Tibial artery (tissue), 4 donors: ENCODE measurements at regions not wholly inside any gene's neighbourhood (a gene's known extent, or its start where the extent isn't known, plus 50 kb on each side); places are given as distances from the start of the nearest gene placed in this dataset.
"Not testable (repeated sequence)": the region's sequence is repeated elsewhere in the genome, so short reads cannot be mapped to it uniquely, and the experiment has no call there.

ENCODE experiments used
- DNase-seq, 2 donors: peaks; one replicate each; pipeline ENCODE4 v3.0.0-alpha.2; 2019
- H3K27ac ChIP-seq, 2 donors: fragments of 200-600 bp; sonication (generic) in 1 of 2; 1 replicate in 1 of 2; 2 replicates in 1 of 2; pipeline ENCODE4 v1.5.1; 2018 to 2019; ENCODE audit warnings: mild to moderate bottlenecking in 1 of 2
- H3K27me3 ChIP-seq, 2 donors: fragments of 200-600 bp; sonication (generic) in 1 of 2; one replicate each; pipeline versions ENCODE4 v1.5.1 to v1.6.0; 2016 to 2019
- H3K36me3 ChIP-seq, 3 donors: fragments of 200-600 bp; sonication (generic) in 2 of 3; one replicate each; pipeline ENCODE4 v1.5.1; 2016 to 2019; ENCODE audit warnings: mild to moderate bottlenecking in 2 of 3
- H3K4me1 ChIP-seq, 4 donors: fragments of 200-600 bp; sonication (generic) in 2 of 4; 1 replicate in 3 of 4; 2 replicates in 1 of 4; pipeline ENCODE4 v1.5.1; 2016 to 2019
- H3K4me3 ChIP-seq, 2 donors: fragments of 200-600 bp; sonication (generic) in 1 of 2; 1 replicate in 1 of 2; 2 replicates in 1 of 2; pipeline ENCODE4 v1.5.1; 2018 to 2019; ENCODE audit warnings: mild to moderate bottlenecking in 2 of 2
- H3K9me3 ChIP-seq, 3 donors: fragments of 200-600 bp; sonication (generic) in 1 of 3; one replicate each; pipeline ENCODE4 v1.5.1; 2016 to 2019
- intact Hi-C: fragments of 100-400 bp; cut with DNase I; formaldehyde crosslinking; loops from one replicate; pipeline ENCODE4 v1.15.0; 2023; ENCODE audit warnings: low total_unique reads
- TF ChIP-seq, protein P1 (sequence below), 2 experiments: fragments of 200-600 bp in 1 of 2; fragments of 450-650 bp in 1 of 2; IDR thresholded peaks; one replicate each; pipeline ENCODE4 v1.5.1; 2017 to 2019; ENCODE audit warnings: antibody characterized with exemption in 2 of 2, mild to moderate bottlenecking in 1 of 2, moderate library complexity in 1 of 2

DNA sequence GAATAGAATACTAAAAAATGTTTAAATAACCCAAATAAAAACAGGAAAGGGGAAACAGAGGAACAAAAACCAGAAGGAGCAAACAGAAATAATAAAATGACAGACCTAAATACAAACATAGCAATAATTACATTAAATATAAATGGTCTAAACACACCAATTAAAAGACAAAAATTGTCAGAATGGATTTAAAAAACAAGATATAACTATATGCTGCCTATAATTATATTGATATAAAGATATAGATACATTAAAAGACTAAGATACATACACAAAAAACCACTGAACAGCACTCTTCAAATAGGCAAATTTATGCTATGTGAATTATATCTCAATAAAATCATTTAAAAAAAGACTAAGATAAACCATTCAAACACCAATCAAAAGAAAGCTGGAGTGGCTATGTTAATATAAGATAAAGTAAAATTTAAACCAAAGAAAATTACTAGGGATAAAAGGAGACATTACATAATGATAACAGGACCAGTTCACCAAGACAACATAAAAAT is 168.9 kb downstream of the SMAD6 start:
- H3K27me3 ChIP-seq: no peaks in the 10 kb centered on the region
- H3K4me1 ChIP-seq: no peaks in the 10 kb centered on the region
- DNase-seq: no peak
- TF ChIP-seq, protein P1, sequence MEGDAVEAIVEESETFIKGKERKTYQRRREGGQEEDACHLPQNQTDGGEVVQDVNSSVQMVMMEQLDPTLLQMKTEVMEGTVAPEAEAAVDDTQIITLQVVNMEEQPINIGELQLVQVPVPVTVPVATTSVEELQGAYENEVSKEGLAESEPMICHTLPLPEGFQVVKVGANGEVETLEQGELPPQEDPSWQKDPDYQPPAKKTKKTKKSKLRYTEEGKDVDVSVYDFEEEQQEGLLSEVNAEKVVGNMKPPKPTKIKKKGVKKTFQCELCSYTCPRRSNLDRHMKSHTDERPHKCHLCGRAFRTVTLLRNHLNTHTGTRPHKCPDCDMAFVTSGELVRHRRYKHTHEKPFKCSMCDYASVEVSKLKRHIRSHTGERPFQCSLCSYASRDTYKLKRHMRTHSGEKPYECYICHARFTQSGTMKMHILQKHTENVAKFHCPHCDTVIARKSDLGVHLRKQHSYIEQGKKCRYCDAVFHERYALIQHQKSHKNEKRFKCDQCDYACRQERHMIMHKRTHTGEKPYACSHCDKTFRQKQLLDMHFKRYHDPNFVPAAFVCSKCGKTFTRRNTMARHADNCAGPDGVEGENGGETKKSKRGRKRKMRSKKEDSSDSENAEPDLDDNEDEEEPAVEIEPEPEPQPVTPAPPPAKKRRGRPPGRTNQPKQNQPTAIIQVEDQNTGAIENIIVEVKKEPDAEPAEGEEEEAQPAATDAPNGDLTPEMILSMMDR (IDR thresholded peaks at IDR 0.05): no peak
- H3K36me3 ChIP-seq: peaks cover 0 to 5% (median 0%) of the 10 kb centered on the region in 3 donors
- no peak overlapping the region for H3K4me3 ChIP-seq
- H3K27ac ChIP-seq: no peak overlapping the region
- no peaks in the 10 kb centered on the region for H3K9me3 ChIP-seq
- intact Hi-C loops: no loop called here

DNA sequence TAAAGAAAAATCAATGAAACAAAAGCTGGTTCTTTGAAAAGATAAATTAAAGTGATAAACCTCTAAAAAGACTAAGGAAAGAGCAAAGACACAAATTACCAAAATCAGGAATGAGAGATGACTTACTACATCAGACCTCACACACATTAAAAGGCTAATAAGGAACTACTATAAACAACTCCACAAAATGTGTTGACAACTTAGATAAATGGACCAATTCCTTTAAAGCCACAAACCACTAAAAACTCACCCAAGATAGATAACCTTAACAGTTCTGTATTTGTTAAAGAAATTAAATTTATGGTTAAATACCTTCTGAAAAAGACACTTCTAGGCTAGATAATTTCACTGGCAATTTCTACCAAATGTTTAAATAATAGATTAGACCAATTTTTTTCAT is 170.4 kb downstream of the SMAD6 start:
- no peak for DNase-seq
- H3K4me3 ChIP-seq: no peak overlapping the region
- no peaks in the 10 kb centered on the region for H3K4me1 ChIP-seq
- no peaks in the 10 kb centered on the region for H3K36me3 ChIP-seq
- no peaks in the 10 kb centered on the region for H3K9me3 ChIP-seq
- intact Hi-C loops: no loop called here
- no peak overlapping the region for H3K27ac ChIP-seq
- H3K27me3 ChIP-seq: no peaks in the 10 kb centered on the region
- TF ChIP-seq, protein P1 (IDR thresholded peaks at IDR 0.05): no peak

DNA sequence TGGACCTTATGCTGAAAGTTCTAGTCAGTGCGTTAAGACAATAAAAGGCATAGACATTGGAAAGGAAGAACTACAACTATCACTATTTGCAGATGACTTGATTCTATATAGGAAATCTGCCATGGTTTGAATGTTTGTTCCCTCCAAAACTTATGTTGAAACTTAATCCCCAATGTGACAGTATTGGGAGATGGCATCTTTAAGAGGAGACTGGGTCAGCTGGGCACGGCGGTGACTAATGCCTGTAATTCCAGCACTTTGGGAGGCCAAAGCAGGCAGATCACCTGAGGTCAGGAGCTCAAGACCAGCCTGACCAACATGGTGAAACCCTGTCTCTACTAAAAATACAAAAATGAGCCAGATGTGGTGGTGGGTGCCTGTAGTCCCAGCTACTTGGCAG is 171.3 kb downstream of the SMAD6 start:
- H3K4me1 ChIP-seq, H3K27me3 ChIP-seq, H3K9me3 ChIP-seq, H3K27ac ChIP-seq, DNase-seq, H3K4me3 ChIP-seq, H3K36me3 ChIP-seq, intact Hi-C loops: not testable (repeated sequence)

DNA sequence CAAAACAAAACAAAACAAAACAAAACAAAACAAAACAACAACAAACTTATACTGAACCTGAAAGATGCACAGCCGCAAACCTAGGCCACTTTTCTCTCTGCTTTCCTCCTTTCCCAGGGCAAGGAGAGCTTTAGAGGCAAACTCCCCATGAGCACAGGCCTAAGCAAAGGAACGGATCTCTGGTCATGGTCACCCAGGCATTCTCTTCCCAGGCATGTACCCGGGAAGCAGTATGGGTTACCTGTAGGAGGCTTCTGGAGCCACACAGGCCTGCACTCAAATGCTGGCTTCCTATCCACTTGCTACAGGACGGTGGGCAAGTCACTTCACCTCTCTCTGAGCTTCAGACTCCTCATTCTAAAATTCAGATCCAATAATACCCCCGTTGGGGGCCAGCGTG is 171.8 kb downstream of the SMAD6 start:
- TF ChIP-seq, protein P1 (IDR thresholded peaks at IDR 0.05): no peak
- Histone ChIP-seq H3K27ac (no peak overlapping the region), H3K27me3 (no peaks in the 10 kb centered on the region), H3K4me3 (no peak overlapping the region), H3K9me3 (no peaks in the 10 kb centered on the region), H3K4me1 (peaks cover 0 to 10% (median 0%) of the 10 kb centered on the region in 4 donors), H3K36me3 (no peaks in the 10 kb centered on the region)
- intact Hi-C loops: no loop called here
- DNase-seq: no peak

DNA sequence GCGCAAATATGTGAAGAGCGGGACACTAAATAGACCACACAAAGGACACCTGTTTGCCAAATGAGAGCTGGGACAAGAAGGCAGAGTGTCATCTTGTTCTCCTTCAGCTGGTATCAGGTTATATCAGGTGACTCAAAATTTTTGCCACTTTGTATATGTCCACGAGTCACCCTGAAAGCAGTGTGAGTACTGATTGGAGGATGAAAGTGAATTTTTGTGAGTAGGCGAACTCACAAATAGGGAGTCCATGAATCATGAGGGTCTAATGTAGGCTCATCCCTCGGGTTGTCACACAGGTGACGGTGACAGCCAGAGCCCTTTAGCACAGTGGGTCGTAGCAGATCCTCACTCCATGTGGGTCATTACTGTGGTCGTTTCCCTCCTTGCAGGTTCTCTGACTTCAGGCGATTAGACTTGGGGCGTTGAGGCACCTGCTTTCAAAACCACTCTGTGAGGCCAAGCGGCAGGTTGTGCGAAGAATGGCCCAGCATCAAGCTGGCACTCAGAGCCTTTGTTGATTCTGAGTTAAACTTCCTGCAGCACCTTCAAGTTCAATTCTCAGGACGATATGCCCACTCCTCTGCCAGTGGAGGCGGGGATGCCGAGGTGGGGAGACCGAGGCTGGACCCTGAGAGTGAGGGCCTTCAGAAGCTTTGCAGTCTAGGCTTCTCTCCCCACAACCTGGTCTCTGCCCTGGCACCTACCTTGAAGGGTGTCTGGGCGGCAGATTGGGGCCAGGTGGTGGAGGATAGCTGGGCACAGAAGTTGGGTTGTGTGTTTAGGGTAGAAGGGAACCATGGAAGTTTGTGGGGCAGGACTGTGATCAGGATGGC is 173.8 kb downstream of the SMAD6 start:
- intact Hi-C loops: no loop called here
- Histone ChIP-seq H3K4me1 (peaks cover 0 to 15% (median 0%) of the 10 kb centered on the region in 4 donors), H3K9me3 (no peaks in the 10 kb centered on the region), H3K27ac (no peak overlapping the region), H3K4me3 (no peak overlapping the region), H3K36me3 (no peaks in the 10 kb centered on the region), H3K27me3 (no peaks in the 10 kb centered on the region)
- DNase-seq: no peak
- TF ChIP-seq, protein P1 (IDR thresholded peaks at IDR 0.05): no peak

DNA sequence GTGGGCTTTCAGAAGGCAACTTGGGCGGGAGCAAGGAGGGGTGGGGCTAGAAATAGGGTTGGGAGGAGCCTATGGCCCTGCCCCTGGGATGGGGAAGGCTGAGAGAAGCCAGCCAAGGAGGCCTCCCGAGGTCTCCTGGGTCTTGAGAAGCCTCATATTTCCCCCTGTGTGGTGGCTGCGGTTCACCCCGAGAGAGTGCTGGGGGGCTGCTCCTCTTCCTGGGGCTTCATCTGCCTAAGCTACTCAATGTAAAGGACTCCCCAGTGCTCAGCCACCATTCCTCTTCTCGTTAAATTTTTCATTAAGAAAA is 174.3 kb downstream of the SMAD6 start:
- Histone ChIP-seq H3K4me1 (peaks cover 0 to 21% (median 3%) of the 10 kb centered on the region in 4 donors), H3K36me3 (no peaks in the 10 kb centered on the region), H3K27me3 (no peaks in the 10 kb centered on the region), H3K4me3 (no peak overlapping the region), H3K27ac (no peak overlapping the region), H3K9me3 (no peaks in the 10 kb centered on the region)
- intact Hi-C loops: no loop called here
- TF ChIP-seq, protein P1 (IDR thresholded peaks at IDR 0.05): no peak
- no peak for DNase-seq
